SK-N-SH treated with all-trans-retinoic acid at 6 μM for 48 hours (cell line): ENCODE measurements at regions not wholly inside any gene's neighbourhood (a gene's known extent, or its start where the extent isn't known, plus 50 kb on each side); places are given as distances from the start of the nearest gene placed in this dataset.

ENCODE experiments used
- ATAC-seq: fragments of 200-7000 bp; cut with Tn5 transposase; 3 replicates; pipeline ENCODE4 v1.9.1; 2020; ENCODE audit warnings: mild to moderate bottlenecking, moderate library complexity
- ARNTL ChIP-seq: fragments of 450-650 bp; formaldehyde crosslinking; IDR thresholded peaks from 2 replicates; pipeline ENCODE4 v1.5.0; 2020; ENCODE audit warnings: low read depth, mild to moderate bottlenecking, moderate library complexity, borderline replicate concordance
- BACH2 ChIP-seq: fragments of 250-450 bp; sonication (Bioruptor Pico); IDR thresholded peaks from 2 replicates; pipeline ENCODE4 v1.9.0; 2021; ENCODE audit warnings: mild to moderate bottlenecking, borderline replicate concordance
- CSDC2 ChIP-seq: fragments of 250-450 bp; sonication (Bioruptor Pico); IDR thresholded peaks from 2 replicates; pipeline ENCODE4 v1.5.0; 2020; ENCODE audit warnings: mild to moderate bottlenecking, moderate library complexity
- ESRRG ChIP-seq: fragments of 250-450 bp; sonication (Bioruptor Pico); IDR thresholded peaks from 2 replicates; pipeline ENCODE4 v1.6.1; 2021; ENCODE audit warnings: mild to moderate bottlenecking
- GLIS3 ChIP-seq: fragments of 250-450 bp; sonication (Bioruptor Pico); IDR thresholded peaks from 2 replicates; pipeline ENCODE4 v1.5.0; 2020; ENCODE audit warnings: mild to moderate bottlenecking, moderate library complexity
- ISL1 ChIP-seq: fragments of 250-450 bp; sonication (Bioruptor Pico); IDR thresholded peaks from 2 replicates; pipeline ENCODE4 v2.1.2; 2022; ENCODE audit warnings: mild to moderate bottlenecking, moderate library complexity
- OSR1 ChIP-seq: fragments of 250-450 bp; sonication (Bioruptor Pico); IDR thresholded peaks from 2 replicates; pipeline ENCODE4 v1.8.0; 2022; ENCODE audit warnings: moderate library complexity, mild to moderate bottlenecking, inconsistent platforms
- PATZ1 ChIP-seq: fragments of 250-450 bp; sonication (Bioruptor Pico); IDR thresholded peaks from 2 replicates; pipeline ENCODE4 v1.8.0; 2020; ENCODE audit warnings: mild to moderate bottlenecking, moderate library complexity, borderline replicate concordance
- POU6F1 ChIP-seq: fragments of 250-450 bp; sonication (Bioruptor Pico); IDR thresholded peaks from 2 replicates; pipeline ENCODE4 v1.8.0; 2021; ENCODE audit warnings: low read depth, mild to moderate bottlenecking, moderate library complexity, borderline replicate concordance
- PPARA ChIP-seq: fragments of 250-450 bp; sonication (Bioruptor Pico); IDR thresholded peaks from 2 replicates; pipeline ENCODE4 v1.5.0; 2020; ENCODE audit warnings: mild to moderate bottlenecking, borderline replicate concordance
- RARB ChIP-seq: fragments of 250-450 bp; sonication (Bioruptor Pico); IDR thresholded peaks from 2 replicates; pipeline ENCODE4 v1.8.0; 2021; ENCODE audit warnings: mild to moderate bottlenecking, moderate library complexity
- SNAI2 ChIP-seq: fragments of 250-450 bp; sonication (Bioruptor Pico); IDR thresholded peaks from 2 replicates; pipeline ENCODE4 v1.5.0; 2020; ENCODE audit warnings: mild to moderate bottlenecking, moderate library complexity
- TCF4 ChIP-seq: fragments of 250-450 bp; sonication (Bioruptor Pico); IDR thresholded peaks from 2 replicates; pipeline ENCODE4 v1.8.0; 2021; ENCODE audit warnings: mild to moderate bottlenecking, moderate library complexity, borderline replicate concordance
- TOX ChIP-seq: fragments of 250-450 bp; sonication (Bioruptor Pico); IDR thresholded peaks from 2 replicates; pipeline ENCODE4 v1.8.0; 2021; ENCODE audit warnings: mild to moderate bottlenecking, moderate library complexity, borderline replicate concordance
- TSHZ2 ChIP-seq: fragments of 250-450 bp; sonication (Bioruptor Pico); IDR thresholded peaks from 2 replicates; pipeline ENCODE4 v1.5.0; 2020; ENCODE audit warnings: mild to moderate bottlenecking, moderate library complexity
- ZC3H10 ChIP-seq: fragments of 250-450 bp; sonication (Bioruptor Pico); IDR thresholded peaks from 2 replicates; pipeline ENCODE4 v1.5.1; 2021; ENCODE audit warnings: mild to moderate bottlenecking, moderate library complexity
- ZFP3 ChIP-seq: fragments of 250-450 bp; sonication (Bioruptor Pico); IDR thresholded peaks from 2 replicates; pipeline ENCODE4 v1.5.0; 2020; ENCODE audit warnings: mild to moderate bottlenecking, moderate library complexity
- ZFP30 ChIP-seq: fragments of 450-650 bp; formaldehyde crosslinking; IDR thresholded peaks from 2 replicates; pipeline ENCODE4 v1.5.0; 2022; ENCODE audit warnings: mild to moderate bottlenecking, moderate library complexity
- ZNF565 ChIP-seq: fragments of 450-650 bp; formaldehyde crosslinking; conservative IDR thresholded peaks from 2 replicates; pipeline ENCODE4 v1.5.0; 2020; ENCODE audit warnings: low read depth, mild to moderate bottlenecking, moderate library complexity
- ZNF70 ChIP-seq: fragments of 450-650 bp; formaldehyde crosslinking; IDR thresholded peaks from 2 replicates; pipeline ENCODE4 v1.5.0; 2020; ENCODE audit warnings: mild to moderate bottlenecking, moderate library complexity
- ZNF8 ChIP-seq: fragments of 450-650 bp; formaldehyde crosslinking; IDR thresholded peaks from 2 replicates; pipeline ENCODE4 v1.5.0; 2020; ENCODE audit warnings: mild to moderate bottlenecking, moderate library complexity
- TF ChIP-seq, protein P1 (sequence below): fragments of 250-450 bp; sonication (Bioruptor Pico); IDR thresholded peaks from 2 replicates; pipeline ENCODE4 v1.5.1; 2021; ENCODE audit warnings: mild to moderate bottlenecking, moderate library complexity
- TF ChIP-seq, protein P2 (sequence below): fragments of 250-450 bp; sonication (Bioruptor Pico); IDR thresholded peaks from 2 replicates; pipeline ENCODE4 v1.5.1; 2020; ENCODE audit warnings: low read depth, mild to moderate bottlenecking, moderate library complexity

GRCh38 chr18:22484471-22484870, 66.8 kb upstream of the CTAGE1 start:
- no peak for ATAC-seq
- TF ChIP-seq TOX (CRISPR knock-in tag): no peak
- no peak for TF ChIP-seq TCF4 (CRISPR knock-in tag)
- no peak for TF ChIP-seq OSR1 (CRISPR knock-in tag)
- no peak for TF ChIP-seq PATZ1
- TF ChIP-seq ZC3H10 (CRISPR knock-in tag): no peak
- TF ChIP-seq SNAI2: no peak
- TF ChIP-seq CSDC2 (CRISPR knock-in tag): no peak
- no peak for TF ChIP-seq RARB (CRISPR knock-in tag)
- TF ChIP-seq ESRRG: no peak
- TF ChIP-seq BACH2: no peak
- TF ChIP-seq ZNF8 (CRISPR knock-in tag): no peak
- TF ChIP-seq ZFP30 (CRISPR knock-in tag): no peak
- no peak for TF ChIP-seq GLIS3 (CRISPR knock-in tag)

- ATAC-seq: no peak
- TF ChIP-seq TOX (CRISPR knock-in tag) (no peak), TSHZ2 (CRISPR knock-in tag) (no peak), OSR1 (CRISPR knock-in tag) (no peak), RARB (CRISPR knock-in tag) (no peak), ARNTL (CRISPR knock-in tag) (no peak), ZFP30 (CRISPR knock-in tag) (no peak), GLIS3 (CRISPR knock-in tag) (no peak), SNAI2 (no peak), ISL1 (CRISPR knock-in tag) (no peak), ESRRG (no peak), CSDC2 (CRISPR knock-in tag) (no peak), ZFP3 (no peak), POU6F1 (CRISPR knock-in tag) (no peak), ZNF8 (CRISPR knock-in tag) (no peak), BACH2 (no peak), PPARA (CRISPR knock-in tag) (no peak), ZNF70 (CRISPR knock-in tag) (no peak), TCF4 (CRISPR knock-in tag) (no peak)
- TF ChIP-seq, protein P1, sequence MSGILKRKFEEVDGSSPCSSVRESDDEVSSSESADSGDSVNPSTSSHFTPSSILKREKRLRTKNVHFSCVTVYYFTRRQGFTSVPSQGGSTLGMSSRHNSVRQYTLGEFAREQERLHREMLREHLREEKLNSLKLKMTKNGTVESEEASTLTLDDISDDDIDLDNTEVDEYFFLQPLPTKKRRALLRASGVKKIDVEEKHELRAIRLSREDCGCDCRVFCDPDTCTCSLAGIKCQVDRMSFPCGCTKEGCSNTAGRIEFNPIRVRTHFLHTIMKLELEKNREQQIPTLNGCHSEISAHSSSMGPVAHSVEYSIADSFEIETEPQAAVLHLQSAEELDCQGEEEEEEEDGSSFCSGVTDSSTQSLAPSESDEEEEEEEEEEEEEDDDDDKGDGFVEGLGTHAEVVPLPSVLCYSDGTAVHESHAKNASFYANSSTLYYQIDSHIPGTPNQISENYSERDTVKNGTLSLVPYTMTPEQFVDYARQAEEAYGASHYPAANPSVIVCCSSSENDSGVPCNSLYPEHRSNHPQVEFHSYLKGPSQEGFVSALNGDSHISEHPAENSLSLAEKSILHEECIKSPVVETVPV (CRISPR knock-in tag): no peak
- TF ChIP-seq, protein P2, sequence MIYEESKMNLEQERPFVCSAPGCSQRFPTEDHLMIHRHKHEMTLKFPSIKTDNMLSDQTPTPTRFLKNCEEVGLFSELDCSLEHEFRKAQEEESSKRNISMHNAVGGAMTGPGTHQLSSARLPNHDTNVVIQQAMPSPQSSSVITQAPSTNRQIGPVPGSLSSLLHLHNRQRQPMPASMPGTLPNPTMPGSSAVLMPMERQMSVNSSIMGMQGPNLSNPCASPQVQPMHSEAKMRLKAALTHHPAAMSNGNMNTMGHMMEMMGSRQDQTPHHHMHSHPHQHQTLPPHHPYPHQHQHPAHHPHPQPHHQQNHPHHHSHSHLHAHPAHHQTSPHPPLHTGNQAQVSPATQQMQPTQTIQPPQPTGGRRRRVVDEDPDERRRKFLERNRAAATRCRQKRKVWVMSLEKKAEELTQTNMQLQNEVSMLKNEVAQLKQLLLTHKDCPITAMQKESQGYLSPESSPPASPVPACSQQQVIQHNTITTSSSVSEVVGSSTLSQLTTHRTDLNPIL: no peak
Observed at GRCh38 chr18:22485808-22486244, 68.1 kb upstream of the CTAGE1 start.

DNA sequence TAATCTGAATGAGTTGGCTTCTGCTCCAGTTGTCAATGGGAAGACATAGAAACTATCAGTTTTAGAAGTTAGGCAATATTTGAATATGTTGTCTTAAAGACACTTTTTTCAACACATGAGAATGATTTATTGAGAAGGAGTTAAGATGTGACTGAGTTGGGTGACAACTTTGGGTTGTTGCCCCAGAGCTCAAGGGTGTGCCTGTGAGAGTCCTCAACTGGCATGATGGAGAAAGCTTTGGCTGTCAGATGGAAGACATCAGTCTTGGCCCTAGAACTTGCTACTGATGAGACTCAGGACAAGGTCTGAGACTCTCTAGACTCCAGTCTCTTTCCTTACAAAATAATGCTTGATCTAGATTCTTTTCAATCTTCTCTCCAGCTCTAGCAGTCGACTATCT, 69.0 kb upstream of the CTAGE1 start:
- TF ChIP-seq SNAI2 (no peak), ZNF565 (CRISPR knock-in tag) (no peak), ZNF70 (CRISPR knock-in tag) (no peak), PATZ1 (no peak), CSDC2 (CRISPR knock-in tag) (no peak), ESRRG (no peak), ZFP3 (no peak), BACH2 (no peak), POU6F1 (CRISPR knock-in tag) (no peak), TCF4 (CRISPR knock-in tag) (no peak), ISL1 (CRISPR knock-in tag) (no peak)
- TF ChIP-seq, protein P1 (CRISPR knock-in tag): no peak
- TF ChIP-seq, all 23 proteins: peak for 0
- no peak for ATAC-seq
